LNCaP clone FGC (cell line): ENCODE measurements at regions not wholly inside any gene's neighbourhood (a gene's known extent, or its start where the extent isn't known, plus 50 kb on each side); places are given as distances from the start of the nearest gene placed in this dataset.
"Not testable (repeated sequence)": the region's sequence is repeated elsewhere in the genome, so short reads cannot be mapped to it uniquely, and the experiment has no call there.

Experiments
- DNase-seq: peaks from one replicate; pipeline ENCODE4 v3.0.0-alpha.2; 2011; ENCODE audit warnings: low read depth
- H3K4me3 ChIP-seq: 2 replicates; pipeline ENCODE4 v1.5.1; 2011; ENCODE audit warnings: mild to moderate bottlenecking, low read depth, low read length, control low read depth
- CTCF ChIP-seq: IDR thresholded peaks from 2 replicates; pipeline ENCODE4 v1.5.1; 2012; ENCODE audit warnings: mild to moderate bottlenecking; ENCODE audit not compliant: control insufficient read depth, insufficient read depth; ENCODE audit errors: extremely low read depth

GRCh38 chr5:130912088-130912487 lies 253.0 kb downstream of the HINT1 start:
- DNase-seq: peak; percentile 31
- no peak overlapping the region for H3K4me3 ChIP-seq
- TF ChIP-seq CTCF: peak; percentile 65

GRCh38 chr5:130908186-130908585 lies 256.9 kb downstream of the HINT1 start:
- H3K4me3 ChIP-seq: no peak overlapping the region
- TF ChIP-seq CTCF: no peak
- no peak for DNase-seq

DNA sequence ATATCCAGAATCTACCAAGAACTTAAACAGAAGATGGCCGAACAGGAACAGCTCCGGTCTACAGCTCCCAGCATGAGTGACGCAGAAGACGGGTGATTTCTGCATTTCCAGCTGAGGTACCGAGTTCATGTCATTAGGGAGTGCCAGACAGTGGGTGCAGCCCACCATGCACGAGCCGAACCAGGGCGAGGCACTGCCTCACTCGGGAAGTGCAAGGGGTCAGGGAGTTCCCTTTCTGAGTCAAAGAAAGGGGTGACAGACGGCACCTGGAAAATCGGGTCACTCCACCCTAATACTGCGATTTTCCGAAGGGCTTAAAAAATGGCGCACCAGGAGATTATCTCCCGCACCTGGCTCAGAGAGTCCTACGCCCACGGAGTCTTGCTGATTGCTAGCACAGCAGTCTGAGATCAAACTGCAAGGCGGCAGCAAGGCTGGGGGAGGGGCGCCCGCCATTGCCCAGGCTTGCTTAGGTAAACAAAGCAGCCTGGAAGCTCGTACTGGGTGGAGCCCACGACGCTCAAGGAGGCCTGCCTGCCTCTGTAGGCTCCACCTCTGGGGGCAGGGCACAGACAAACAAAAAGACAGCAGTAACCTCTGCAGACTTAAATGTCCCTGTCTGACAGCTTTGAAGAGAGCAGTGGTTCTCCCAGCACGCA lies 267.4 kb downstream of the HINT1 start:
- peak overlapping the region; percentile 50 for H3K4me3 ChIP-seq
- DNase-seq: not testable (repeated sequence)

DNA sequence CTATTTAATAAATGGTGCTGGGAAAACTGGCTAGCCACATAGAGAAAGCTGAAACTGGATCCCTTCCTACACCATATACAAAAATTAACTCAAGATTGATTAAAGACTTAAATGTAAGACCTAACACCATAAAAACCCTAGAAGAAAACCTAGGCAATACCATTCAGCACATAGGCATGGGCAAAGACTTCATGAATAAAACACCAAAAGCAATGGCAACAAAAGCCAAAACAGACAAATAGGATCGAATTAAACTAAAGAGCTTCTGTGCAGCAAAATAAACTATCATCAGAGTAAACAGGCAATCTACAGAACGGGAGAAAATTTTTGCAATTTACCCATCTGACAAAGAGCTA lies 267.9 kb downstream of the HINT1 start:
- DNase-seq: not testable (repeated sequence)
- peak overlapping the region; percentile 50 for H3K4me3 ChIP-seq

DNA sequence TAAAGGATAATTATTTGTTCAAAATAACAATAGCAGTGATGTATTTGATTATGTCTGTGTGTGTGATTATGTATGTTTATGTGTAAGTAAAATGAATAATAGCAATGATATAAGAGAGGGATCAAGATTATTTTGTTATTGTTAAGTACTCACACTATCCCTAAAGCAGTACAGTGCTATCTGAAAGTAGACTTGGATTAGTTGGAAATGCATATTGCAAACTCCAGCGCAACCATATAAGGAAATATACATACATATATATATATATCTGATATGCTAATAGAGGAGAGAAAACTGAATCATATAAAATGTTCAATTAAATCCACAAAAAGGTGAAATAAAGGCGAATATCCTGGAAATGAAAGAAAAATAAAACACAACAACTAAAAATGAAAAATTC lies 268.4 kb downstream of the HINT1 start:
- no peak for DNase-seq

GRCh38 chr5:130893006-130893405 lies 272.1 kb downstream of the HINT1 start:
- DNase-seq: no peak
- no peak overlapping the region for H3K4me3 ChIP-seq
- no peak for TF ChIP-seq CTCF

More for the DNA sequence above, 268.4 kb downstream of the HINT1 start:
- no peak for TF ChIP-seq CTCF
- H3K4me3 ChIP-seq: no peak overlapping the region

DNA sequence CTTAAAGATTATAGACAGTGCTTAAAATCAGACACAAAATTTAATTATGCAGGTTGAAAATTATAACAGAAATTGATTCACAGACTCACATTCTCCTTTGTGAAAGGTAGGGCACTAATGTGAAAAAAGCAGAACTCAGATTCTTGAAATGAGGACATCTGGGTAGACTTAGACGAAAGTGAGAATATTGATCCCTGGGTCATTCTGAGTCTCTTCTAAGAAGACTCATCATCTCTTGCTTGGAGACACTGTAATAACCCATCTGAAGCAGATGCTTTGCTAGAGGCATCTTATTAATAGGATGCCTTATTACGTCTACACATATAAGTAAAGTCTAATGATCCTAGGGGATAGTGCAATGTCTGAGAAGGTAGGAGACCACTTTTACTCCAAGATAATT lies 274.4 kb downstream of the HINT1 start:
- no peak for TF ChIP-seq CTCF
- H3K4me3 ChIP-seq: no peak overlapping the region
- no peak for DNase-seq

DNA sequence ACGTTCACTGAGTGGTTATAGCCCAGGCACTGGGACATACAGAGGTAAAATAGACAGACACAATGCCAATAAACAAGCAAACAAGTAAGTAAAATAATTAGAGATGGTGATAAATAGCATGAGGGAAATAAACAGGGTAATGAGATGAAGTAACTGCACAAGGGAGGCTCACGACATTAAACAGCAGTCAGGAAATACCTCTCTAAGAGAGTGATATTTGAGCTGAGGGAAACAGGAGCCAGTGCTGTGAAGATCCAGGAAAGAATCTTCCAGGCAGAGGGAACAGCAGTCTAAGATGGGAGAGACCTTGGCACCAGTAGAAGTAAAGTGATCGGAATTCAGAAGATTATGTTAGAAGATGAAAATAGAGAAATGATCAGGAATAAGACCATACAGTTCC lies 279.4 kb downstream of the HINT1 start:
- no peak for TF ChIP-seq CTCF
- no peak overlapping the region for H3K4me3 ChIP-seq
- no peak for DNase-seq
